ENCODE measurements at regions not wholly inside any gene's neighbourhood (a gene's known extent, or its start where the extent isn't known, plus 50 kb on each side); places are given as distances from the start of the nearest gene placed in this dataset.
"Not testable (repeated sequence)": the region's sequence is repeated elsewhere in the genome, so short reads cannot be mapped to it uniquely, and the experiment has no call there.

DNA sequence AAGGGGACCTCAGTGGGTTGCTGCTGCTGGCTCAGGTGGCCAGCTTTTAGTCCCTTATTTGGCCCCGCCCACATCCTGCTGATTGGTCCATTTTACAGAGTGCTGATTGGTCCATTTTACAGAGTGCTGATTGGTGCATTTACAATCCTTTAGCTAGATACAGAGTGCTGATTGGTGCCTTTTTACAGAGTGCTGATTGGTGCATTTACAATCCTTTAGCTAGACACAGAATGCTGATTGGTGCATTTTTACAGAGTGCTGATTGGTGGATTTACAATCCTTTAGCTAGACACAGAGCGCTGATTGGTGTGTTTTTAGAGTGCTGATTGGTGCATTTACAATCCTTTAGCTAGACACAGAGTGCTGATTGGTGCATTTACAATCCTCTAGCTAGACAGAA is 143.7 kb upstream of the ANKRD28 start:
- H3K4me1 Mint-ChIP-seq (ENCODE audit: low read depth); DNase-seq; H3K27ac Mint-ChIP-seq; H3K4me3 Mint-ChIP-seq; H3K9me3 Mint-ChIP-seq; intact Hi-C loops (cut with micrococcal nuclease); H3K36me3 Mint-ChIP-seq (ENCODE audit: low read depth); H3K27me3 Mint-ChIP-seq (ENCODE audit: low read depth): not testable (repeated sequence)
- CTCF ChIA-PET = interaction anchor here (0.6 to 0.7 kb wide), 2 partner anchors 108 to 128 kb away, joined by 3 read pairs; no protein-coding TSS in a partner anchor

DNA sequence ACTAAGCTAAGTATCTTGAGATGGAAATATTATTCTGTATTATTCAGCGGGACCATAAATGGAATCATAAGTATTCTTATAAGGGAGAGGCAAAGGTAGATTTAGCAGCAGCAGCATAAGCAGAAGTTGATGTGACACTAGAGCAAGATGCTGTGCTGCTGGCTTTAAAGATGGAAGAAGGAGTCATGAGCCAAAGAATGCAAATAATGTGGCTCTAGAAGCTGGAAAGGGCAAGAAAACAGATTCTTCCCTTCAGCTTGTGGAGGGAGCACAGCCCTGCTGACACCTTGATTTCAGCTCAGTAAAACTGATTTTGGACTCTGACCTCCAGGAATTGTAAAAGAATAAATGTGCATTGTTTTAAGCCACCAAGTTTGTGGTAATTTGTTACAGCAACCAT is 144.2 kb upstream of the ANKRD28 start:
- peaks cover 2% of the 10 kb centered on the region for H3K27me3 Mint-ChIP-seq (ENCODE audit: low read depth)
- H3K27ac Mint-ChIP-seq = no peak overlapping the region
- no peaks in the 10 kb centered on the region for H3K4me1 Mint-ChIP-seq (ENCODE audit: low read depth)
- no peak for DNase-seq
- H3K4me3 Mint-ChIP-seq = no peak overlapping the region
- CTCF ChIA-PET = interaction anchor here (0.7 kb wide), 1 partner anchor 129 kb away, joined by 3 read pairs; no protein-coding TSS in a partner anchor
- intact Hi-C loops (cut with micrococcal nuclease) = no loop called here
- H3K9me3 Mint-ChIP-seq = peaks cover 3% of the 10 kb centered on the region
- H3K36me3 Mint-ChIP-seq (ENCODE audit: low read depth) = no peaks in the 10 kb centered on the region

DNA sequence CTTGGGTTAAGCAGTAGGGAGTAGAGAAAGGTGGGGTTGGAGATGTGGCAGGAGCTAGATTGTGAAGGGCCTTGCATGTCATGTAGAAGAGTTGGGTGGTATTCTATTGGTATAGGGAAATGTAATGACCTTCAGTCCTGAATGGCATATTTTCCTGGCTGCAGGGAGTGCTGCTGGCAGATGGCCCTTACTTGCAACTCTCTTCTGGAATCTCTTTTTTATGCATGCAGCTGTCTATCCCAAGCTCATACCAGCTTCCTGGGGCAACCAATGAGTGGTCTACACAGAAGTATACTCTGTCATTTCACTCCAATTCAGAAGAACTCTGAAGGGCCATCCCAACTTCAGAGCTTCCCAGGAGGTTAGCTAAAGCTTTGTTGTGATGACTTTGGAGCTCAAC is 144.7 kb upstream of the ANKRD28 start:
- Mint-ChIP-seq H3K27ac (no peak overlapping the region), H3K4me3 (no peak overlapping the region), H3K36me3 (ENCODE audit: low read depth) (no peaks in the 10 kb centered on the region), H3K4me1 (ENCODE audit: low read depth) (no peaks in the 10 kb centered on the region), H3K9me3 (peaks cover 3% of the 10 kb centered on the region), H3K27me3 (ENCODE audit: low read depth) (peaks cover 2% of the 10 kb centered on the region)
- CTCF ChIA-PET = no interaction called here
- intact Hi-C loops (cut with micrococcal nuclease) = no loop called here
- DNase-seq = no peak

DNA sequence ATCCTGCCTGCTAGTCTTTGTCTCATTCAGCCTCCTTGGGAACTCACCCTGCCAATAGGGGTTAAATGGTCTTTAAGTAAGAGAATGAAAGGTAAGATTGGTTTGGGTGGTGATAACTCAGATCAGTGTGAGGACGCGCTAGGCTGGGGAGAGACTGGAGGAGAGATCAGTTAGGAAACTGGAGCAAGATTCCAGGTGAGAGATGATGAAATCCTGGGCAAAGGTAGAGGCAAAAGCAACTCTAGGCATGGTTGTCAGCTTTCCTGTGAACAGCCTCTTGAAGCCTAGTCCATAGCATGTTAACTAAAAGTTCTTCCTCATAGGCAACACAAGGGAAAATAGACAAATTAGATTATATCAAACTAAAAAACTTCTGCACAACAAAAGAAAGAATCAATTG is 145.2 kb upstream of the ANKRD28 start:
- no peak for DNase-seq
- no peaks in the 10 kb centered on the region for H3K4me1 Mint-ChIP-seq (ENCODE audit: low read depth)
- peaks cover 3% of the 10 kb centered on the region for H3K9me3 Mint-ChIP-seq
- no peak overlapping the region for H3K27ac Mint-ChIP-seq
- peaks cover 2% of the 10 kb centered on the region for H3K27me3 Mint-ChIP-seq (ENCODE audit: low read depth)
- H3K36me3 Mint-ChIP-seq (ENCODE audit: low read depth) = no peaks in the 10 kb centered on the region
- H3K4me3 Mint-ChIP-seq = no peak overlapping the region
- CTCF ChIA-PET = no interaction called here
- intact Hi-C loops (cut with micrococcal nuclease) = no loop called here

DNA sequence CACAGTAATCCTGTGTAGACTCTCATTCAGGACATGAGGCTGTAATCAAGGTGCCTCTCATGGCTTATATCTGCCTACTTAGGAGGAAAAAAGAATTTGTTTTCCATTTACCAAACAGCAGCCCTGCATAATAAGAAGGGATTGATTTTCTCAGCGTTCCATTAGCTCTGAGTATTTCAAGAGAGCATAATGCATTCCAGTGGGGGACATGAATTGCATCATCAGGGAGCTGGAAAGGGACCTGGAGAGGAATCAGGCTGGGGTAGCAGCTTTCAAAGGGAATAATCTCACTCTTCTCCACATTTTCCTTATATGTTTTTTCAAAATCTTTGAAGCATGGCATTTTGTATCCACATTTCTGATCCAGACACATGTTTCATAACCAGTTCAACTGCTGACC is 150.6 kb upstream of the ANKRD28 start:
- CTCF ChIA-PET = no interaction called here
- Mint-ChIP-seq H3K27ac (no peak overlapping the region), H3K36me3 (ENCODE audit: low read depth) (no peaks in the 10 kb centered on the region), H3K9me3 (no peaks in the 10 kb centered on the region), H3K27me3 (ENCODE audit: low read depth) (no peaks in the 10 kb centered on the region), H3K4me3 (no peak overlapping the region), H3K4me1 (ENCODE audit: low read depth) (no peaks in the 10 kb centered on the region)
- intact Hi-C loops (cut with micrococcal nuclease) = loop anchor here (5.0 kb wide), 1 partner anchor 131 kb away; no protein-coding TSS in a partner anchor
- no peak for DNase-seq

DNA sequence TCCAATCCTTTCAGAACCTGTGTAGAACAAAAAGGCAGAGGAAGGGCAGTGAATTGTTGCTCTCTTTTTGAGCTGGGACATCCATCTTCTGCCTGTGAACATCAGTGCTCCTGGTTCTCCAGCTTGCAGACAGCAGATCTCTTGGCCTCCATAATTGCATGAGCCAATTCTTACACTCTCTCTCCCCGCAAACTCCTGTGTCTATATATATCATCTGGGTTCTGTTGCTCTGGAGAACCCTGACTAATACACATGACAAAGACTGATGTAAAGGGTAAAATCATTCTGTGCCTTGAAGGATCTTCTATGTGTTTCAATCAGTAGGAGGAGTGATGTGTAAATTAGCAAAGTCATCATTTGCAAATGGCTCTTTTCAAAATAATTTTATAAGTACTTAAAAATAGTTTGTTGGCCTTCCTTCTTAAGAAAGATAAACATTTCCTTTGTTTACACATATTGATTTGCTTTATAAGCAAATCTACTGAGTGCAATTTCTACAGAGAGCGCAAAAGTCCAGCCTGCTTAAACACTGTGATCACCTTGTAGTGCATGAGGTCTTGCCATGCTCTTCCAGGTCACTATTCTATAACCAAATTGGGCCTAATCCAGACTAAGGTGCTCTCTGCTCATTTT is 154.9 kb upstream of the ANKRD28 start:
- CTCF ChIA-PET = interaction anchor here (0.6 to 1.7 kb wide), 3 partner anchors 16 to 322 kb away, joined by 3 to 6 read pairs (median 4); no protein-coding TSS in a partner anchor
- intact Hi-C loops (cut with micrococcal nuclease) = loop anchor here (5.0 kb wide), 1 partner anchor 320 kb away; no protein-coding TSS in a partner anchor
- no peaks in the 10 kb centered on the region for H3K36me3 Mint-ChIP-seq (ENCODE audit: low read depth)

DNA sequence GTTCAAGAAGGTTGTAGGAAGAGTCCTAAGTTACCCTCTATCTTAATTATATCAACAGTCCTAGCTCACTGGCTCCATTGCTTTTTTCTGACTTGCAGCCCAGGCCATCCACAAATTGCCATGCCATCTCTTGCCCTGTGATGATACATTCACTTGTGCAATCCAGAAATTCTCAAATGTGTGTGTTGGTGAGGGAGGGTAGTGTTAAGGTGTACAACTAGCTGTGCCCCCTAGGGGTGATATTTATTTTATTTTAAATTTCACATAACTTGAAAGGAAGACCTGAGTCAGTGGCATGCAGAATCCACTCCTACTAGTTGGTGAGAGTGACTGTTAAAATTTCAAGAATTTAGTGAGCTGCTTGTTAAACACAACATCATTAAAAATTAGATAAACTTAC is 156.1 kb upstream of the ANKRD28 start:
- H3K9me3 Mint-ChIP-seq = no peaks in the 10 kb centered on the region
- H3K27me3 Mint-ChIP-seq (ENCODE audit: low read depth) = no peaks in the 10 kb centered on the region
- no peaks in the 10 kb centered on the region for H3K4me1 Mint-ChIP-seq (ENCODE audit: low read depth)
- DNase-seq = no peak
- H3K4me3 Mint-ChIP-seq = no peak overlapping the region
- H3K36me3 Mint-ChIP-seq (ENCODE audit: low read depth) = no peaks in the 10 kb centered on the region
- CTCF ChIA-PET = interaction anchor here (0.6 to 1.7 kb wide), 5 partner anchors 10 to 323 kb away, joined by 3 to 6 read pairs (median 3); no protein-coding TSS in a partner anchor
- no peak overlapping the region for H3K27ac Mint-ChIP-seq
- intact Hi-C loops (cut with micrococcal nuclease) = loop anchor here (5.0 kb wide), 1 partner anchor 322 kb away; no protein-coding TSS in a partner anchor

More for the DNA sequence above, 154.9 kb upstream of the ANKRD28 start:
- Mint-ChIP-seq H3K9me3 (no peaks in the 10 kb centered on the region), H3K4me1 (ENCODE audit: low read depth) (no peaks in the 10 kb centered on the region), H3K27ac (no peak overlapping the region), H3K4me3 (no peak overlapping the region), H3K27me3 (ENCODE audit: low read depth) (no peaks in the 10 kb centered on the region)
- no peak for DNase-seq

DNA sequence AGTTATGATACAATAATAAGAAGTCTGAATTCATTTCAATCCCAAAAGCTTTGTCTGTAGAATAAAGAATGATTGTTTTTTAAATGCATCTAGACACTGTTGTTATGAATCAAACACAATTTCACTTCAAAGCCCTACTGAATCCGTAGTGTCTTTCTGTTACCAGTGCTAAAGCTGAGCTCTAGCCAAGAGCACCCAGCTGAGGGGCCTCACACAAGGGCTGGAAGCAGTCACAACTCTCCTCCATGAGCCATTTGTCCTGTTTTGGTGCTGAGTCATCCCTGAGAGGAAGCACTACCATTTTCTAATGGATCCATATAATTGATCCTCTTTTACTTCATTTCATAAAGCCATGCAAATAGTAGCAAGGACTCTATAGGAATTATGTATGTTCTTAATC is 158.2 kb upstream of the ANKRD28 start:
- H3K9me3 Mint-ChIP-seq = no peaks in the 10 kb centered on the region
- H3K4me3 Mint-ChIP-seq = no peak overlapping the region
- no peaks in the 10 kb centered on the region for H3K27me3 Mint-ChIP-seq (ENCODE audit: low read depth)
- no peak for DNase-seq
- no peak overlapping the region for H3K27ac Mint-ChIP-seq
- intact Hi-C loops (cut with micrococcal nuclease) = no loop called here
- no peaks in the 10 kb centered on the region for H3K36me3 Mint-ChIP-seq (ENCODE audit: low read depth)
- CTCF ChIA-PET = interaction anchor here (0.8 kb wide), 1 partner anchor 242 kb away, joined by 3 read pairs; no protein-coding TSS in a partner anchor
- no peaks in the 10 kb centered on the region for H3K4me1 Mint-ChIP-seq (ENCODE audit: low read depth)

DNA sequence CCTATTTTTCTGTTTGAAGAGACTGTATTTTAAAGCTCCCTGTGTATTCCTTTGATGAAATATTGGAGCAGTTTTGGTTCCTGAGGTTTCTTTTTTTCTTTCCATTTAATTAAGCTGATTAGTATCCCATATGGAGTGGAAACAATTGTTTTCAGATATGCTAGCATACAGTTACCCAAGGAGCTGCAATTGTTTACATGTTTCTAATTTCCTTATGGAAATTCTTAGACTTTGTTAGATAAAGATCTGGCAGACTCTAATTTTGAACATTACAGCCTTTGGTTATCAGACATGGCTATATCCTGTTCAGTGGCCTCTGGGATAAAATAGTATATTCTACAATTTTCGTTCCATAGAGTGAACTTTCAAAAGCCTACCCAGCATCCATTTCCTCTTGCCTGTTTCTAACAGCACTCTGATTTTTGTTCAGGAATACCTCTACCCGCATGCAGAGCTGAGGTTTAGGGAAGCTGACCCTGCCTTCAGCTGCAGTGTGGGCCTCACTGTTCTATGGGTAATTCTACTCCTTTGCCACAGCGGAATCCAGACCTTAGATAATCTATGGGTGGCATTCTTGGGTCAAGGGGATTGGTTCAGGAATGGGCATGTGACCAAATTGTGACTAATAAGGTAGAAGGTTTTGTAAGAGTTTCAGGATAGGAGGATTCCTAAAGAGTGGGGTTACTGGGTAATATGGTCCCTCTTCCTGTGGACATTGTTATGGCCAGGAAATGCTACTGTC is 161.1 kb upstream of the ANKRD28 start:
- H3K4me3 Mint-ChIP-seq = no peak overlapping the region
- no peaks in the 10 kb centered on the region for H3K9me3 Mint-ChIP-seq
- no peaks in the 10 kb centered on the region for H3K4me1 Mint-ChIP-seq (ENCODE audit: low read depth)
- CTCF ChIA-PET = no interaction called here
- intact Hi-C loops (cut with micrococcal nuclease) = no loop called here
- no peaks in the 10 kb centered on the region for H3K36me3 Mint-ChIP-seq (ENCODE audit: low read depth)
- no peaks in the 10 kb centered on the region for H3K27me3 Mint-ChIP-seq (ENCODE audit: low read depth)
- H3K27ac Mint-ChIP-seq = no peak overlapping the region
- DNase-seq = no peak

DNA sequence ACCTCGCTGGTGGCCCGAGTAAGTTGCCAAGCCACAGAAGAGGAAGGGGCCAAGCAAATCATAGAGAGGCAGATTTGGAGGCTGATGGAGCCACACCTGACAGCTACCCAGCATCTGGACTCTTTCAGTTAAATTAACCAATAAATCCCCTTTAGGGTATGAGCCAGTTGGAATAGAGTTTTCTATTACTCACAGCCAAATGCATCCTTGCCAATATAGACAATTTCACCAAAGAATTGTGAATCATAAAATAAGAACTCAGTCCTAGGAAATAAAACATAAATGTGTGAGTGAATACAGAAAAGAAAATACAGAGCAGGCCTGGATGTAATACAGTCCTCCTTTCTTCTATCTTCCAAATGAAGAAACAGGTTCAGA is 161.6 kb upstream of the ANKRD28 start:
- no peaks in the 10 kb centered on the region for H3K36me3 Mint-ChIP-seq (ENCODE audit: low read depth)
- intact Hi-C loops (cut with micrococcal nuclease) = no loop called here
- no peaks in the 10 kb centered on the region for H3K27me3 Mint-ChIP-seq (ENCODE audit: low read depth)
- CTCF ChIA-PET = interaction anchor here (0.7 kb wide), 1 partner anchor 851 kb away, joined by 3 read pairs; no protein-coding TSS in a partner anchor
- no peak for DNase-seq
- no peaks in the 10 kb centered on the region for H3K4me1 Mint-ChIP-seq (ENCODE audit: low read depth)
- H3K4me3 Mint-ChIP-seq = no peak overlapping the region
- H3K27ac Mint-ChIP-seq = no peak overlapping the region
- H3K9me3 Mint-ChIP-seq = no peaks in the 10 kb centered on the region

DNA sequence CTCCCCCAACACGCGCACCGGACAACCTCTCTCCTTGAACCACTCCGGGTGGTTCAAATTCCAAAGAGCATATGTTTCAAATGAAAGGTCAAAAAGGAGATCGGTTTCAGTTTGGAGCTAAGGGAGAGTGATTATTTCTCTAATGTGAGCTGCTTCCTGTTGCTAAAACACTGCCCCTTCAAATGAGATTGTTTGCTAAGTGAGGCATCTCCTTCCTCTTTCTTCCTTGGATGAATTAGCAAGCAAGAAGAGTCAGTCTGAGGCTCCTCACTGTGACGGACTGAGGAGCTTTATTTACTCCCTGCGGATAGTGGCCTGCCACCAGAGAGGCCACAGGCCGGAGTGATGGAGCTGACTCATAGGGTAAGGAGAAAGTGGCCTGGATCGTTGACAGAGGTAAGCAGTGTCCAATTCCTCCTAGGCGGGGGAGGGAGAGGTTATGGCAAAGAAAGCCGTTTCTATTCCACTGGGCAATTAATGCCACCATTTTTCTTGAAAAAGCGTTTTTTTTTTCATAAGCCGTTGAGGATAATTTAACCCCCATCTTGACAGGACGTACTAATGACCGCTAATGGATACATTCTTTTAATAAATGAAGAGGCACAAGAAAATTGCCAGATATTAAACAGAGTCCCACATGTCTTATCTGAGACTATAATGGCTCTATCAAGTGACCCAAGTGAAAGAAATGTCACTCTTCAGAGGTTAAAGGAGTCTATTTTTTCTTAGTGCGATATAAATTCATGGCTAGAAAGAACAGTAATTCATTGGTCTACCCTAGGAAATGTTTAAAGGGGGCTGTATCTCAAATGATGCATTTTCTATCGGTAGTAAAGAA is 167.0 kb upstream of the ANKRD28 start:
- CTCF ChIA-PET = no interaction called here
- intact Hi-C loops (cut with micrococcal nuclease) = no loop called here
- no peak overlapping the region for H3K27ac Mint-ChIP-seq

DNA sequence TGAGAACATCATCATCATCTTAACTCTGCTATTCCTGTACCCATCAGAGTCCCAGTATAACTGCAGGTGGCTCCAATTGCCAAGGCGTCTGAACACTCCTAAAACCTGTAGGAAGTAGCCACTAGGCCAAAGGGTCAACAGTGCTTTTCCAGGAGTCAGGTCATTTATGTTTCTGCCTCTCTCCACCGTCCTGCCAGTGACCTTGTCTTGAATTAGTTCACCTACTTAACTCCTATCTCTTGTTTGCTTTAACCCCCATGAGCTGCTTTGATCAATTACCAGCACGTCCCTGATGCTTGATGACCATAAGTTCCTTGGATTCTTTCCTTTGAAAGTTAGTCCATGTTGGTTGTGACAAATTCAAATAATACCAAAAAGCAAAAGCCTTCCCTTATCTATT is 169.8 kb upstream of the ANKRD28 start:
- Mint-ChIP-seq H3K27ac (no peak overlapping the region), H3K4me1 (ENCODE audit: low read depth) (no peaks in the 10 kb centered on the region), H3K27me3 (ENCODE audit: low read depth) (no peaks in the 10 kb centered on the region), H3K4me3 (no peak overlapping the region), H3K36me3 (ENCODE audit: low read depth) (no peaks in the 10 kb centered on the region), H3K9me3 (no peaks in the 10 kb centered on the region)
- intact Hi-C loops (cut with micrococcal nuclease) = no loop called here
- DNase-seq = no peak
- CTCF ChIA-PET = interaction anchor here (0.8 kb wide), 1 partner anchor 21 kb away, joined by 3 read pairs; no protein-coding TSS in a partner anchor

More for the DNA sequence above, 167.0 kb upstream of the ANKRD28 start:
- H3K9me3 Mint-ChIP-seq = no peaks in the 10 kb centered on the region
- H3K4me3 Mint-ChIP-seq = no peak overlapping the region
- H3K4me1 Mint-ChIP-seq (ENCODE audit: low read depth) = no peaks in the 10 kb centered on the region
- no peak for DNase-seq
- no peaks in the 10 kb centered on the region for H3K36me3 Mint-ChIP-seq (ENCODE audit: low read depth)
- H3K27me3 Mint-ChIP-seq (ENCODE audit: low read depth) = no peaks in the 10 kb centered on the region
